ENCODE measurements at regions not wholly inside any gene's neighbourhood (a gene's known extent, or its start where the extent isn't known, plus 50 kb on each side); places are given as distances from the start of the nearest gene placed in this dataset.
A peak's percentile ranks its signal among the peaks of the same experiment; 100 is the strongest.
"Not testable (repeated sequence)": the region's sequence is repeated elsewhere in the genome, so short reads cannot be mapped to it uniquely, and the experiment has no call there.

GRCh38 chr10:3372281-3372680 lies 199.7 kb upstream of the PITRM1 start:
- Histone ChIP-seq H3K9me3 (no peaks in the 10 kb centered on the region), H3K36me3 (no peaks in the 10 kb centered on the region), H3K27ac (no peak overlapping the region), H3K4me1 (no peaks in the 10 kb centered on the region), H3K27me3 (no peaks in the 10 kb centered on the region), H3K4me3 (no peak overlapping the region)
- DNase-seq, result no peak
- no peak for TF ChIP-seq POLR2A (IDR thresholded peaks at IDR 0.05)
- TF ChIP-seq, protein P1, sequence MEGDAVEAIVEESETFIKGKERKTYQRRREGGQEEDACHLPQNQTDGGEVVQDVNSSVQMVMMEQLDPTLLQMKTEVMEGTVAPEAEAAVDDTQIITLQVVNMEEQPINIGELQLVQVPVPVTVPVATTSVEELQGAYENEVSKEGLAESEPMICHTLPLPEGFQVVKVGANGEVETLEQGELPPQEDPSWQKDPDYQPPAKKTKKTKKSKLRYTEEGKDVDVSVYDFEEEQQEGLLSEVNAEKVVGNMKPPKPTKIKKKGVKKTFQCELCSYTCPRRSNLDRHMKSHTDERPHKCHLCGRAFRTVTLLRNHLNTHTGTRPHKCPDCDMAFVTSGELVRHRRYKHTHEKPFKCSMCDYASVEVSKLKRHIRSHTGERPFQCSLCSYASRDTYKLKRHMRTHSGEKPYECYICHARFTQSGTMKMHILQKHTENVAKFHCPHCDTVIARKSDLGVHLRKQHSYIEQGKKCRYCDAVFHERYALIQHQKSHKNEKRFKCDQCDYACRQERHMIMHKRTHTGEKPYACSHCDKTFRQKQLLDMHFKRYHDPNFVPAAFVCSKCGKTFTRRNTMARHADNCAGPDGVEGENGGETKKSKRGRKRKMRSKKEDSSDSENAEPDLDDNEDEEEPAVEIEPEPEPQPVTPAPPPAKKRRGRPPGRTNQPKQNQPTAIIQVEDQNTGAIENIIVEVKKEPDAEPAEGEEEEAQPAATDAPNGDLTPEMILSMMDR (IDR thresholded peaks at IDR 0.05), result no peak
- no peak for ATAC-seq
- 63% methylated on average over 3 of the region's 3 CpGs for WGBS (ENCODE audit: insufficient coverage, low coverage, low lambda C conversion rate, missing lambda C conversion rate)
- intact Hi-C loops (cut with DNase I), result no loop called here

DNA sequence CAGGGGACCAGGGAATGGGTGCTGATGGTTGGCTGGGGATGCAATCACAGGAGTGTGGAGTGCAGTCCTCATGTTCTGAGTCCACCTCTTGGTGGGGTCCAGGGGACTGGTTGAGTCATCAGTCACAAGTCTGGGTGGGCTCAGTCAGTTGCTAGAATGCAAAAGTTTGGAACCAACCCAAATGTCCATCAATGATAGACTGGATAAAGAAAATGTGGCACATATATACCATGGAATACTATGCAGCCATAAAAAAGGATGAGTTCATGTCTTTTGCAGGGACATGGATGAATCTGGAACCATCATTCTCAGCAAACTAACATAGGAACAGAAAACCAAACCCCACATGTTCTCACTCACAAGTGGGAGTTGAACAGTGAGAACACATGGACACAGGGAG lies 199.0 kb upstream of the PITRM1 start:
- H3K9me3 ChIP-seq; intact Hi-C loops (cut with DNase I); H3K27ac ChIP-seq; ATAC-seq; H3K4me1 ChIP-seq; H3K36me3 ChIP-seq; H3K27me3 ChIP-seq; DNase-seq; H3K4me3 ChIP-seq: not testable (repeated sequence)

DNA sequence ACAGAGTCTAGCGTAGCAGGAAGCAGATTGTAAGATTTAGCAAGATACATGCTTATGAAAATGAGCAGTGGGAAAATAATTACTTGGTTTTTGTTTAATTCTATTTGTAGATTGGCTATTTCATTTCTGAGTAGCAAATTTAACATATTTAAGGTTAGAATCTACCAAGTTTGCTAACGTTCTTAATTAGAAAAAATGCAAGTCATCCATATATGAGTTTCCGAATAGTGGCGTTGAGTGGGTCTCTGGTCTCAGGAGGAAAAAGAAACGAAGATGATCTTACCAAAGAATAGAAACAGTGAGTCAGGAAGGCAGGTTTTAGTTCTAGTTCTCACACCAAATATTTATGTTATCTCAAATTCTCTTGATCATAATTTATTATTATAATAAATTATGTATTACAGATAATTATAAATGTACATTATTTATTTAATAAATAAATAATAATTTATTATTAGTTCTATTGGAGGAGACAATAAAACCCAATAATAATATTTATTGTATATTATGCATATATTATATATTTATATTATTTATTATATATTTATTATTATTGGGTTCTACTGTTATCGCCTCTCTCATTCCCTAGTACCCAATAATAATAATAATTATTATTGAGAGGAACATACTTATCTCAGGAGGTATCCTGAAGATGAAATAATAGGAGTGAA lies 194.3 kb upstream of the PITRM1 start:
- no peaks in the 10 kb centered on the region for H3K9me3 ChIP-seq
- DNase-seq (no peak), ATAC-seq (no peak)
- no peak for TF ChIP-seq POLR2A (IDR thresholded peaks at IDR 0.05)
- TF ChIP-seq, protein P1 (IDR thresholded peaks at IDR 0.05), result no peak
- no peaks in the 10 kb centered on the region for H3K27me3 ChIP-seq
- H3K4me1 ChIP-seq, result no peaks in the 10 kb centered on the region
- H3K27ac ChIP-seq, result no peak overlapping the region
- 74% methylated on average over 6 of the region's 6 CpGs for WGBS (ENCODE audit: insufficient coverage, low coverage, low lambda C conversion rate, missing lambda C conversion rate)
- H3K36me3 ChIP-seq, result no peaks in the 10 kb centered on the region
- no peak overlapping the region for H3K4me3 ChIP-seq
- intact Hi-C loops (cut with DNase I), result no loop called here

DNA sequence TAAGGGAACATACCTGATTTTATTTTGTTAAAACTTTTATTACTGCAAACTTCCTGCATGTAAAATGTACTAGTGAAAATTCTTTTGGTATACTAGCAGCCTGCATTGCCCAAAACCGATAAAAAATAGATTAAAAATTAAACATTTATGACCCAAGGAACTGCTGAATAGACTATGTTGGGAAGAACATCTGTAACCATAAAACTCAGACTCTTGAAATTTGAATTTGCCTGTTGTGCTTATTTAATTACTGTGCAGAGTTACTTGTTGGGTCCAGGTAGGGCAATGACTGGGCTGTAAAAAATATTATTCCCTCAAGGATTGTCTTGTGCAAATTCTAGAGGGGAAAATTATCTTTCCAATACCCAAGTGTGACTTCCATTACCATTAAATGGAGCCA lies 193.5 kb upstream of the PITRM1 start:
- H3K27ac ChIP-seq, result no peak overlapping the region
- H3K4me3 ChIP-seq, result no peak overlapping the region
- DNase-seq (no peak), ATAC-seq (no peak)
- no peaks in the 10 kb centered on the region for H3K36me3 ChIP-seq
- intact Hi-C loops (cut with DNase I), result no loop called here
- H3K27me3 ChIP-seq, result no peaks in the 10 kb centered on the region
- no peaks in the 10 kb centered on the region for H3K9me3 ChIP-seq
- WGBS (ENCODE audit: insufficient coverage, low coverage, low lambda C conversion rate, missing lambda C conversion rate), result 43% methylated on average over 1 of the region's 1 CpG
- TF ChIP-seq, protein P1 (IDR thresholded peaks at IDR 0.05), result no peak
- TF ChIP-seq POLR2A (IDR thresholded peaks at IDR 0.05), result no peak
- H3K4me1 ChIP-seq, result no peaks in the 10 kb centered on the region

DNA sequence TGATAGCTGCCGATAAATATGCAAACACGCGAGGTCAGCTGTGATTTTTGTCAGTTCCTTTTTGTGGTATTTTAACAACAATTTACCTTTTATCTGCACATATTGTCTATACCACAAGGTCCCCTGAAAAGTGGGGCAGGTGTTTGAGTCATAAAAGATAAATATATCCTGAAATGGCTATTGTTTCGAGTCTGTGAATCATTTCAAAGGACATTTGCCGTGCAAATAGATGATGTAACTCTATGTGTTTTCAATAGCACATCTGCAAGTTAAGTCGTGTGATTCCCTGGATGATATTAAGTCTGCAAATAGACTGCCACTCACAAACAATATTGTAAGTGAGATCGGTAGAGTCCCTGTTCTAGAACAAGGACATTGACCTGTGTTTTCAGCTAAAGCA lies 193.0 kb upstream of the PITRM1 start:
- Histone ChIP-seq H3K27ac (no peak overlapping the region), H3K27me3 (no peaks in the 10 kb centered on the region), H3K36me3 (no peaks in the 10 kb centered on the region), H3K4me1 (no peaks in the 10 kb centered on the region), H3K9me3 (no peaks in the 10 kb centered on the region), H3K4me3 (no peak overlapping the region)
- ATAC-seq (peak; percentile 27 to 87 (median 51)), DNase-seq (no peak)
- intact Hi-C loops (cut with DNase I), result no loop called here
- no peak for TF ChIP-seq POLR2A (IDR thresholded peaks at IDR 0.05)
- TF ChIP-seq, protein P1 (IDR thresholded peaks at IDR 0.05), result no peak
- 58% methylated on average over 7 of the region's 7 CpGs for WGBS (ENCODE audit: insufficient coverage, low coverage, low lambda C conversion rate, missing lambda C conversion rate)

All from right lobe of liver (tissue), 6 donors.